NCI-H82 treated with DMSO at 0.1 percent for 48 hours (cell line): ENCODE measurements at regions not wholly inside any gene's neighbourhood (a gene's known extent, or its start where the extent isn't known, plus 50 kb on each side); places are given as distances from the start of the nearest gene placed in this dataset.
A peak's percentile ranks its signal among the peaks of the same experiment; 100 is the strongest.
"Not testable (repeated sequence)": the region's sequence is repeated elsewhere in the genome, so short reads cannot be mapped to it uniquely, and the experiment has no call there.

Source experiments
- DNase-seq: peaks from one replicate; lab custom pipeline; 2025; ENCODE audit not compliant: unreplicated experiment; lab: John Stamatoyannopoulos, UW

GRCh38 chr7:119914119-119914518 is 358.9 kb upstream of the KCND2 start:
- DNase-seq = not testable (repeated sequence)

- DNase-seq = no peak
Observed at GRCh38 chr7:119916501-119916900, 356.5 kb upstream of the KCND2 start.

GRCh38 chr7:119918185-119918584 is 354.8 kb upstream of the KCND2 start:
- no peak for DNase-seq

- no peak for DNase-seq
Observed at GRCh38 chr7:119919986-119920385, 353.0 kb upstream of the KCND2 start.

GRCh38 chr7:119925581-119926289 is 347.2 kb upstream of the KCND2 start:
- DNase-seq = peak; percentile 62

GRCh38 chr7:119929891-119930290 is 343.1 kb upstream of the KCND2 start:
- DNase-seq = no peak

- DNase-seq = no peak
Observed at GRCh38 chr7:119931230-119931824, 341.6 kb upstream of the KCND2 start.

- peak; percentile 12 for DNase-seq
Observed at GRCh38 chr7:119935418-119936025, 337.5 kb upstream of the KCND2 start.

GRCh38 chr7:119936836-119937235 is 336.1 kb upstream of the KCND2 start:
- no peak for DNase-seq

- no peak for DNase-seq
Observed at GRCh38 chr7:119937745-119938144, 335.2 kb upstream of the KCND2 start.

GRCh38 chr7:119943942-119944600 is 328.9 kb upstream of the KCND2 start:
- no peak for DNase-seq

- no peak for DNase-seq
Observed at GRCh38 chr7:119944601-119944972, 328.4 kb upstream of the KCND2 start.

GRCh38 chr7:119945822-119946221 is 327.2 kb upstream of the KCND2 start:
- no peak for DNase-seq

GRCh38 chr7:119949053-119949452 is 323.9 kb upstream of the KCND2 start:
- no peak for DNase-seq

- not testable (repeated sequence) for DNase-seq
Observed at GRCh38 chr7:119950390-119951041, 322.5 kb upstream of the KCND2 start.

- not testable (repeated sequence) for DNase-seq
Observed at GRCh38 chr7:119951614-119952013, 321.4 kb upstream of the KCND2 start.

GRCh38 chr7:119957335-119957734 is 315.6 kb upstream of the KCND2 start:
- DNase-seq = no peak

- DNase-seq = no peak
Observed at GRCh38 chr7:119959811-119960210, 313.2 kb upstream of the KCND2 start.

- DNase-seq = no peak
Observed at GRCh38 chr7:119963654-119964053, 309.3 kb upstream of the KCND2 start.

- DNase-seq = no peak
Observed at GRCh38 chr7:119964065-119964464, 308.9 kb upstream of the KCND2 start.

- no peak for DNase-seq
Observed at GRCh38 chr7:119964788-119965542, 308.0 kb upstream of the KCND2 start.
